M059J (cell line): ENCODE measurements at regions not wholly inside any gene's neighbourhood (a gene's known extent, or its start where the extent isn't known, plus 50 kb on each side); places are given as distances from the start of the nearest gene placed in this dataset.
"Not testable (repeated sequence)": the region's sequence is repeated elsewhere in the genome, so short reads cannot be mapped to it uniquely, and the experiment has no call there.

Experiments used
- DNase-seq: peaks from one replicate; pipeline ENCODE4 v3.0.0-alpha.2; 2012; ENCODE audit warnings: low read depth

DNA sequence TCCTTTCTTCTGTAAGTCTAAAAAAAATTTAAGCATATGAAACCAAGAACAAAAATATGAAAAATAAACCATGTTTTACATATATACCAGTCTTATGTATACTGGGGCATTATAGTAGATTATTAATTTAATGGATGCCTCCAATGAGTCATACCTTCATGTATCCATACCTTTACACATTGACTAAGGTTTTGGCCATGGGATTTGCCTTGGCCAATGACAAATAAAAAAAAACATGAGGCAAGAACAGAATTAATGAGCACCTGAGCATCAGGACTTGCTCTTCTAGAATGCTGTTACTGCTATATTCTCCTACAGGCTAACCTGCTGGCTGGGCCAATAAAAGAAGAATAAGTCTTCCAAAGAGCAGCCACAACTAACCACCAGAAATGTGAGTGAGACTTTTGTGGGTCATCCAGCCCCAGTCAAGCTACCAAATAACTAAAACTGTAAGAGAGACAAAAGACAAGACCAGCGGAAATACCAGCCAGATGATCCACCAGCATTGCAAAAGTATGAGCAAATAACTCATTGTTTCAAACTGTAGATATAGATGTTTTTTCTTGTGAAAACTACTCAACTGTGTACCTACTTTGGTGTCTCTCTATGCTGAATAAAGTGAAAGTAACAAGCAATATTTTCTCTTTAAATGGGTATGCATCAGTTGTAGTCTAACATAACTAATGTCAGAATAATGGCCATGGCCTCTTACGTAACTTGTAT is 749.6 kb upstream of the VRK2 start:
- peak; percentile 85 for DNase-seq

GRCh38 chr2:57313678-57314077 is 732.9 kb upstream of the VRK2 start:
- no peak for DNase-seq

DNA sequence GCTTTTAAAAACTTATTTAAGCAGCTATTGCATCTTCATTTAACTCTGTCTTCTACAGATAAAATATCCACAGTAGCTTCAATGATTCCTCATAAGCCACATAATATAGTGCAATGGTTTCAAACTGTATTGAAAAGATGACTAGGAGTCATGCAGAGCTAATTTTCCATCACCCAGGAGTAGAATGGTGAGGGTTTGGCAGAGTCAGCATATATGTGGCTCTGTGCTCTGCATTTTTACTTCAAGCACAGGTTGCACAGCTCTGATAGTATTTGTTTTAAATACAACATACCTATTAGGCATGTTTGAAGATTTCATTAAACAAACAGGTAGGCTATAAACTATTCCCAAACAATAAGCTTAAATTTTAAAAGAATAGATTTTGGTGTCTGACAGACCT is 731.9 kb upstream of the VRK2 start:
- DNase-seq, result no peak

DNA sequence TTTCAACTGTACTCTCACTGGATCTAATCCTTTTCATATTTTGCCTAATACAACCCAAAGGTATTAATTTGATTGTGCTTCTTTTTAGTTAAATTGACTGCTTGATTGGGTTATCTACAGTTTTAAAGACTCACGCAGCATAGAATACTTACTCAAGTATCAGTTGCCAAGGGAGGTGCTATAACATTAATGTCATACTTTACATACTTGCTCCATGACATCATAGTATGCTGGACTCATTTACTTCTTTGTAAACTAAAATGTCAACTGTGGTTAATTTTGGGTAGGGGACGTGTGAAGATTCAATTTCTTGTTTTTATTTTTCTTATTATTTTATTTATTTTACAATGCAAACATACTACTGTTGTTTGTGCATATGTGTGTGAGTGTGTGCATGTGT is 716.2 kb upstream of the VRK2 start:
- peak; percentile 49 for DNase-seq

DNA sequence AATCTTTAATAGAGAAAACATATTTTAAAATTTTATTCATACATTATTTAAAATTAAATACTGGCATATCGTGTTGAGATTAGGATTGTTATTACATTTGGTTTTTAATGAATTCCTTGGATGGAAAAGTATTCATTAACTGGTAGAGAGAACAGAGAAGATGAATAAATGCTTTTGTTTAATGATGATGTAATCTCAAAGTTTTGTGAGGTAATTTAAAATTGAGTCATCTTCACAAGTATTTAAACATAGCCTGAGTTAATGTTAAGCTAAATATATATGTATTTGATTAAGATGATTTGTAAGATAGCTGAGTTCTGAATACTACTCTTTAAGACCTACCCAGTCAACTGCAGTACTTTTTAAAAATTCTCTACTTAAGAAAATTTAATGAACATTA is 713.4 kb upstream of the VRK2 start:
- DNase-seq, result peak; percentile 3

GRCh38 chr2:57343391-57344006 is 703.1 kb upstream of the VRK2 start:
- peak; percentile 59 for DNase-seq

- no peak for DNase-seq
Measured at GRCh38 chr2:57368190-57368589, 678.4 kb upstream of the VRK2 start.

DNA sequence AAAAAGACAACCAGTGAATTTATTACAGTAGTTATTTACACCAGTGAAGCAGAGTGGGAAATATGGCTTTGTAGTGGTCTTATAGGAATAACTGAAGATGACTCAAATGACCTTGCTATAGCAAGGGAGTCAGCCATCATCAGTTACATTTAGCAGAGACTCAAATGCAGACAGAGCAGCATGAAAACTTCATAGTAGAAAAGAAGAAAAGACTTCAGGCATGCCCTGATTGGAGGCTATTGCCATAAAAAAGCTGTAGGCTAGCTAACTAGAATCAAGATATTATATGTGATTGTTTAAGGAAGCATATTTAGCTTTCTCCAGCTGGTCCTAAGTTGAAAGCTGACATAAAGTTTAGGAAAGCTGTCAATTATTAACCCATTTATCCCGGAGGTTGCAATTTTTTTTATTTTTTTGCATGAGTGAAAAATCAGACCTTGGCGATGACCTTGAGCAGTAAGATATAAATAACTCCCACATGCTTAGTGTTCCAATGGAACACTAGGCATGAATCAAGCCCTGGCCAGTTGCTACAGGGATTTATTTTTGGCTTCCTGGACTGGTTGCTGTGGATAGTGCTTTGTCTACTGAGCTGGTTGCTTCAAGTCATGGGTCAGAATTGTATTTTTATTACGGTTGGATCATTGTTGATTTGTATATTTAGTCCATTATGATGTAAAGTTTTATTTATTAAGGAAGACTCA is 675.6 kb upstream of the VRK2 start:
- peak; percentile 30 for DNase-seq

GRCh38 chr2:57372237-57372984 is 674.2 kb upstream of the VRK2 start:
- peak; percentile 35 for DNase-seq

- peak; percentile 90 for DNase-seq
Measured at GRCh38 chr2:57373530-57373929, 673.1 kb upstream of the VRK2 start.

GRCh38 chr2:57376985-57377384 is 669.6 kb upstream of the VRK2 start:
- peak; percentile 47 for DNase-seq

- DNase-seq, result no peak
Measured at GRCh38 chr2:57386305-57386704, 660.3 kb upstream of the VRK2 start.

DNA sequence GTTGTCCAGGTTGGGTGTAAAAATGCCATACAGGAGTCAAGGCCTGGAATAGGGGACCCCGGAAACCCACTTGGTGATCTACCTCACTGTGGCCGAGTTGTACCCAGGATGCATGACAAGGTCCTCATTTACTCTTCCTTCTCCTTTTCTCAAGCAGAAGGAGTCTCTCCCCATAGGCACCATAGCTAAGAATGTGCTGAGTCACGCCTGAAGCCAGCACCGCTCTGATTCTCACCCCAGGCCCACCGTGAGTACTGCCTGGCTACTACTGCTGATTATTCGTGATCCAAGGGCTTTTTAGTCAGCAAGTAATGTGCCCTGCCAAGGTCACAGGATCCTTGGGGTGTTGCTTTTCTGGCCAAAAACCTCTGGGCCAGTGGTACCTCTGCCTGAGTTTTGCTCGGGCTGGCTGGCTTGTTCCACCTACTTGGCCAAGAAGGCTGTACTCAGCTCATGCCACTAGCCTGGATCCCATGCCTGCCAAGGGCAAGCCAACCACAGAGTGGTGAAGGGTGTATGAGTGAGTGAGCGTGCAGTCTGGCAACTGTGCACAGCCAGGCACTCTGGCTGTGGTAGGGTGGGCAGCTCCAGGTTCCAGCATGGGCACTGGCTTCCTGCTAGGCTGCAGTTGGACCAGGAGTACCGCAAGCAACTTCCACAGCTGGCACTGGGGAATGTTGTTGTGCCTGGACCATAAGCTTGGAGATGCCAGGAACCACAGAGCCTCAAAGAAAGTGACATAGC is 650.1 kb upstream of the VRK2 start:
- DNase-seq, result peak; percentile 71

- DNase-seq, result no peak
Measured at GRCh38 chr2:57397550-57398360, 648.9 kb upstream of the VRK2 start.

DNA sequence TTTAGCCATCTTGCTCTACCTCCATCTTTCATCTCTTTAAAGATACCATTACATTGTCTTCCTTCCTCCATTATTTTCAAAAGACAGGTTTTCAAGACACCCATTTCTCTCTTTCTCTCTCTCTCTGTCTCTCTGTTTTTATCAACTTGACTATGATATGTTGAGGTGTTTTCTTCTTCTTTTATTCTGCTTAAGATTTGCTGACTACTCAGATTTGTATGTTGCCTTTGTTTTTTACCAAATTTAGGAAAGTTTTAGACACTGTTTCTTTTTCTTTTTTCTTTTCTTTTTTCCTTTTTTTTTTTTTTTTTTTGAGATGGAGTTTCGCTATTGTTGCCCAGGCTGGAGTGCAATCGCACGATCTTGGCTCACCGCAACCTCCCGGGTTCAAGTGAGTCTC is 647.5 kb upstream of the VRK2 start:
- no peak for DNase-seq

- DNase-seq, result no peak
Measured at GRCh38 chr2:57402096-57402495, 644.5 kb upstream of the VRK2 start.

- no peak for DNase-seq
Measured at GRCh38 chr2:57402755-57403154, 643.9 kb upstream of the VRK2 start.

GRCh38 chr2:57407772-57408201 is 638.8 kb upstream of the VRK2 start:
- no peak for DNase-seq

- no peak for DNase-seq
Measured at GRCh38 chr2:57408587-57408986, 638.0 kb upstream of the VRK2 start.

GRCh38 chr2:57417007-57417406 is 629.6 kb upstream of the VRK2 start:
- DNase-seq, result no peak

- not testable (repeated sequence) for DNase-seq
Measured at GRCh38 chr2:57418859-57419346, 627.7 kb upstream of the VRK2 start.
